ENCODE measurements at regions not wholly inside any gene's neighbourhood (a gene's known extent, or its start where the extent isn't known, plus 50 kb on each side); places are given as distances from the start of the nearest gene placed in this dataset.

DNA sequence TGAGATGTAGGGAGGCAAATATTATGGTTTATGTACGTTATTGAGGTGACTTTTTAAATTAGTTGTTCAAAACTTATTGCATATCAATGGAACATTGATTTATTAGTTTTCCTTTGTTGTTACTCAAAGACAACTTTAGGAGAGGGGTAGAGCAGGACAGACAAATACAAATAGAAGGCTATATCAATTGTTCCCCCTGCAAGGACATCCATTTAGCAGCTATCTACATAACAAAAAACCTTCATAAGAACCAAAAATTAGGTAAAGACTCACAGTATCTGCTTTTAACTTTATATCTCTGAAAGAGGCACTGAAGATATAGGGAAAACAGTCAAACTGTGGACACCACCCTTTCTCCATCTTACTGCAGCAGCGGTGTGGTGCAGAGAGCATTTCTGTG is 958.8 kb downstream of the DIPK2A start:
- TF ChIP-seq, protein P1, sequence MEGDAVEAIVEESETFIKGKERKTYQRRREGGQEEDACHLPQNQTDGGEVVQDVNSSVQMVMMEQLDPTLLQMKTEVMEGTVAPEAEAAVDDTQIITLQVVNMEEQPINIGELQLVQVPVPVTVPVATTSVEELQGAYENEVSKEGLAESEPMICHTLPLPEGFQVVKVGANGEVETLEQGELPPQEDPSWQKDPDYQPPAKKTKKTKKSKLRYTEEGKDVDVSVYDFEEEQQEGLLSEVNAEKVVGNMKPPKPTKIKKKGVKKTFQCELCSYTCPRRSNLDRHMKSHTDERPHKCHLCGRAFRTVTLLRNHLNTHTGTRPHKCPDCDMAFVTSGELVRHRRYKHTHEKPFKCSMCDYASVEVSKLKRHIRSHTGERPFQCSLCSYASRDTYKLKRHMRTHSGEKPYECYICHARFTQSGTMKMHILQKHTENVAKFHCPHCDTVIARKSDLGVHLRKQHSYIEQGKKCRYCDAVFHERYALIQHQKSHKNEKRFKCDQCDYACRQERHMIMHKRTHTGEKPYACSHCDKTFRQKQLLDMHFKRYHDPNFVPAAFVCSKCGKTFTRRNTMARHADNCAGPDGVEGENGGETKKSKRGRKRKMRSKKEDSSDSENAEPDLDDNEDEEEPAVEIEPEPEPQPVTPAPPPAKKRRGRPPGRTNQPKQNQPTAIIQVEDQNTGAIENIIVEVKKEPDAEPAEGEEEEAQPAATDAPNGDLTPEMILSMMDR (conservative IDR thresholded peaks at IDR 0.05): no peak
- no peak for TF ChIP-seq EZH2 (IDR thresholded peaks at IDR 0.05; ENCODE audit: low read depth)
- Histone ChIP-seq H3K9me3 (ENCODE audit: insufficient read depth, low read depth) (no peaks in the 10 kb centered on the region), H3K36me3 (ENCODE audit: low read depth) (no peaks in the 10 kb centered on the region), H3K27ac (no peak overlapping the region), H3K4me3 (no peak overlapping the region), H3K4me1 (replicated peaks; ENCODE audit: insufficient read depth) (no peaks in the 10 kb centered on the region), H3F3A (ENCODE audit: insufficient read depth, low read depth) (no peaks in the 10 kb centered on the region), H2AFZ (no peak overlapping the region), H3K79me2 (ENCODE audit: low read depth) (no peaks in the 10 kb centered on the region), H4K20me1 (ENCODE audit: insufficient read depth) (no peaks in the 10 kb centered on the region), H3K4me2 (no peak overlapping the region), H3K27me3 (ENCODE audit: insufficient read depth, low read depth) (no peaks in the 10 kb centered on the region), H3K9me2 (ENCODE audit: insufficient read depth) (no peaks in the 10 kb centered on the region)
- ChIA-PET POLR2A (ENCODE audit: unreplicated experiment) (no interaction called here), CTCF (no interaction called here)
- DNase-seq: no peak
- intact Hi-C loops (cut with micrococcal nuclease; ENCODE audit: unreplicated experiment): no loop called here
- no TSS peak for BruUV-seq (replicated peaks)

DNA sequence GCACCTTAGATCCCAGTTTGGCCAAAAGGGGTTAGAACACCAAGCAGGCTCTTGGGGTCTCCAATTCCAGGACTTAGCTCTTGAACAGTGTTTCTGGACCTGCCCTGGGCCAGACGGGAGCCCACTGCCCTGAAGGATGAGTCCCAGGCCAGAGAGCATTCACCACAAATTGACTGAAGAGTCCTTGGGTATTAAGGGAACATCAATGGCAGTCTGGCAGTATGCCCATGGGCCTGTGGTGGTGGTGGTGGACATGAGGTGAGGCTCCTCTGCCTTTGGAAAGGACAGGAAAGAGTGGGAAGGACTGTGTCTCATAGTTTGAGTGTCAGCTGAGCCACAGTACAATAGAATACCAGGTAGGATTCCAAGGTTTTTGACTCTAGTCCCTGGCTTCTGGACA is 960.0 kb downstream of the DIPK2A start:
- Histone ChIP-seq H3K36me3 (ENCODE audit: low read depth) (no peaks in the 10 kb centered on the region), H2AFZ (no peak overlapping the region), H3K4me3 (no peak overlapping the region), H3F3A (ENCODE audit: insufficient read depth, low read depth) (no peaks in the 10 kb centered on the region), H3K79me2 (ENCODE audit: low read depth) (no peaks in the 10 kb centered on the region), H4K20me1 (ENCODE audit: insufficient read depth) (no peaks in the 10 kb centered on the region), H3K4me1 (replicated peaks; ENCODE audit: insufficient read depth) (no peaks in the 10 kb centered on the region), H3K27ac (no peak overlapping the region), H3K4me2 (no peak overlapping the region), H3K9me2 (ENCODE audit: insufficient read depth) (no peaks in the 10 kb centered on the region), H3K27me3 (ENCODE audit: insufficient read depth, low read depth) (no peaks in the 10 kb centered on the region), H3K9me3 (ENCODE audit: insufficient read depth, low read depth) (no peaks in the 10 kb centered on the region)
- DNase-seq: no peak
- intact Hi-C loops (cut with micrococcal nuclease; ENCODE audit: unreplicated experiment): no loop called here
- CTCF ChIA-PET: no interaction called here
- TF ChIP-seq, protein P1 (conservative IDR thresholded peaks at IDR 0.05): no peak
- TF ChIP-seq EZH2 (IDR thresholded peaks at IDR 0.05; ENCODE audit: low read depth): no peak
- BruUV-seq (replicated peaks): no TSS peak
- POLR2A ChIA-PET (ENCODE audit: unreplicated experiment): no interaction called here

DNA sequence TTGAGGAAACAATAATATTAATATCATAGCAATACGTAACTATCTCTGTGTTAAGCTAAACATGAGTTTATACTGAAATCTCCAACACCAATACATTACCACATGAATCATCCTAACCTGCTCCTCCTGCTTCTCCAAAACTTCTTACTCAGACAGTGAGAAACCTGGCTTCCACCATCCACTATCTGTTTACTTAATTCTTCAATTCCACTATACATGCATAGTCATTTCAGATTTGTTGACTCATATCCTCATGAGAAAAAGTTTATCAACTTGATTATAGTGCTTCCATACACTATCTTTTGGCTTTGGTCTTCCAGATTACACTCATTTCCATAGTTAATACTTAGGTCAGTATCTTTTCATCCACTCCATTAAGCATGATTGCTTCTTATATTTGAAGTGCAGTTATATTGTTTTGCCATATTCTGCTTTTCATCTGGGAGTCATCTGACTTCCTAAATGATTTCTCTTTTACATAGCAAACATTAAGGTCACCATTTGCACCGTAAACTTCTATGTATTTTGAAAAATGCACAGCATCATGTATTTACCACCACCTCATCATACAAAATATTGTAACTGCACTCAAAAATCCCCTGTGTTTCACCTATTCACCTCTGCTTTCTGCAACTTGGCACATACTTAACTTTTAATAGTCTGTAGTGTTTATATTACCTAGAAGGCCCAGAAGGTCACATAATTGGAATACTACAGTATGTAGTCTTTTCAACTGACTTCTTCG is 970.6 kb downstream of the DIPK2A start:
- Histone ChIP-seq H3K27me3 (ENCODE audit: insufficient read depth, low read depth) (no peaks in the 10 kb centered on the region), H3K9me2 (ENCODE audit: insufficient read depth) (no peaks in the 10 kb centered on the region), H3K4me2 (no peak overlapping the region), H3K4me3 (no peak overlapping the region), H2AFZ (no peak overlapping the region), H3K9me3 (ENCODE audit: insufficient read depth, low read depth) (no peaks in the 10 kb centered on the region), H3K4me1 (replicated peaks; ENCODE audit: insufficient read depth) (no peaks in the 10 kb centered on the region), H3K79me2 (ENCODE audit: low read depth) (no peaks in the 10 kb centered on the region), H3K36me3 (ENCODE audit: low read depth) (no peaks in the 10 kb centered on the region), H3K27ac (no peak overlapping the region), H3F3A (ENCODE audit: insufficient read depth, low read depth) (no peaks in the 10 kb centered on the region), H4K20me1 (ENCODE audit: insufficient read depth) (no peaks in the 10 kb centered on the region)
- intact Hi-C loops (cut with micrococcal nuclease; ENCODE audit: unreplicated experiment): no loop called here
- CTCF ChIA-PET: no interaction called here
- BruUV-seq (replicated peaks): no TSS peak
- POLR2A ChIA-PET (ENCODE audit: unreplicated experiment): no interaction called here
- no peak for TF ChIP-seq EZH2 (IDR thresholded peaks at IDR 0.05; ENCODE audit: low read depth)
- TF ChIP-seq, protein P1 (conservative IDR thresholded peaks at IDR 0.05): no peak
- no peak for DNase-seq

Measured in PC-9 (cell line).